AG09319 (cell line): ENCODE measurements at regions not wholly inside any gene's neighbourhood (a gene's known extent, or its start where the extent isn't known, plus 50 kb on each side); places are given as distances from the start of the nearest gene placed in this dataset.

ENCODE experiments used
- DNase-seq: peaks from one replicate; pipeline ENCODE4 v3.0.0-alpha.2; 2010; ENCODE audit warnings: low read depth; ENCODE audit errors: extremely low read depth
- TF ChIP-seq, protein P1 (sequence below): IDR thresholded peaks from 2 replicates; pipeline ENCODE4 v1.5.1; 2011; ENCODE audit warnings: low read depth, mild to moderate bottlenecking, inconsistent platforms, low read length, moderate library complexity

DNA sequence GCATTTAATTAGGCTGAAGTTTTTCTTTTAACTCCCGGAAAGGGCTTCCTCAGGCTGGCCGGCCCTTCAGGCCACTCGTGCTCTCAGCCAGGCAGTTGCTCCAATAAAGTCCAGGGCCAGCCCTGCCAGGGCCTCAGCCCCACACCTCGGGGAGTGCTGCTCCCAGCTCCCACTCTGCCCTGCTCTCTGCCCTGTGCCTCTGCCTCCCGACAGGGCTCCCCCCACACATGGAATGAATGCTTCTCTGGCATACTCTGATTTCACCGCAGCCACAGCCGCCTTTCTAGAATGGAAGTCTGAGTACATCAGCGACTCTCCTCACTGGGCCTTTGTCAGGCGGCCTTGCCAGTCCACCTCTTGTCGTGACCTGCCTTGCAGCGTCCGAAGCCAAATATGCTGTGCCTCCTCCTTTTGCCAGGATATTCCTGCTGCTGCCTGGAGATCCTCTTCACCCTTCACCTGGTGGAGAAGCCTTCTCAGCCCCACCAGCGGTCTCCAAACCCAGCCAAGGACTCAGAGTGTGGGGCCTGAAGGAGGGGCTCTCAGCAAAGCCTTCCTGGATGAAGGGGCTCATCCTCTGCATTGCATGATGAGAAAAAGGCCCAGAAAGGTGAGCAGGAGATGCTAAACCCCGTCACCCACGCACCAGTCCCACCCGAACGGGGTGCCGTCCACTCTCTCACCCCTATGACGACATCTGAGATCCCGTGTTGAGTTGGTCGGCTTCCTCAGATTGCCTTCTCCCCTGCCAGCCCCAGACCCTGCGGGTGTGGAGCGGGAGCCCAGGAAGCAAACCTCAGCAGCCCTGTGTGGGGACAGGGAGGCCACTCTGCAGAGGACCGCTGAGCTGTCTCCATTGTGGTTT, 472.7 kb upstream of the HS6ST1 start:
- DNase-seq: no peak
- TF ChIP-seq, protein P1, sequence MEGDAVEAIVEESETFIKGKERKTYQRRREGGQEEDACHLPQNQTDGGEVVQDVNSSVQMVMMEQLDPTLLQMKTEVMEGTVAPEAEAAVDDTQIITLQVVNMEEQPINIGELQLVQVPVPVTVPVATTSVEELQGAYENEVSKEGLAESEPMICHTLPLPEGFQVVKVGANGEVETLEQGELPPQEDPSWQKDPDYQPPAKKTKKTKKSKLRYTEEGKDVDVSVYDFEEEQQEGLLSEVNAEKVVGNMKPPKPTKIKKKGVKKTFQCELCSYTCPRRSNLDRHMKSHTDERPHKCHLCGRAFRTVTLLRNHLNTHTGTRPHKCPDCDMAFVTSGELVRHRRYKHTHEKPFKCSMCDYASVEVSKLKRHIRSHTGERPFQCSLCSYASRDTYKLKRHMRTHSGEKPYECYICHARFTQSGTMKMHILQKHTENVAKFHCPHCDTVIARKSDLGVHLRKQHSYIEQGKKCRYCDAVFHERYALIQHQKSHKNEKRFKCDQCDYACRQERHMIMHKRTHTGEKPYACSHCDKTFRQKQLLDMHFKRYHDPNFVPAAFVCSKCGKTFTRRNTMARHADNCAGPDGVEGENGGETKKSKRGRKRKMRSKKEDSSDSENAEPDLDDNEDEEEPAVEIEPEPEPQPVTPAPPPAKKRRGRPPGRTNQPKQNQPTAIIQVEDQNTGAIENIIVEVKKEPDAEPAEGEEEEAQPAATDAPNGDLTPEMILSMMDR: no peak

DNA sequence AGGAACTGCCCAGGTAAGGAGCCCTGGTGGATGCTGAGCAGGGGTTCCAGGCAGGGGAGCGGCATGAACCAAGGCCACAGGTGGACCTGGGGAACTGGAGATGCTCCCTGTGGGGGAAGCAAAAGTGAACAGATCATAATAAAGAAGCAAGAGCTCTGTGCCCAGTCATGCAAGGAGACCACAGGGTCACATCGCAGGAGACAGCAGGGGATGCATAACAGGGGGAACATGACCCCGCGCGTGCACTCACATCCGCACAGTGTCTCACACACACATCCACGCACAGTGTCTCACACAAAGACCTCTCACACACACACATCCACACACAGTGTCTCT, 473.3 kb upstream of the HS6ST1 start:
- no peak for DNase-seq

DNA sequence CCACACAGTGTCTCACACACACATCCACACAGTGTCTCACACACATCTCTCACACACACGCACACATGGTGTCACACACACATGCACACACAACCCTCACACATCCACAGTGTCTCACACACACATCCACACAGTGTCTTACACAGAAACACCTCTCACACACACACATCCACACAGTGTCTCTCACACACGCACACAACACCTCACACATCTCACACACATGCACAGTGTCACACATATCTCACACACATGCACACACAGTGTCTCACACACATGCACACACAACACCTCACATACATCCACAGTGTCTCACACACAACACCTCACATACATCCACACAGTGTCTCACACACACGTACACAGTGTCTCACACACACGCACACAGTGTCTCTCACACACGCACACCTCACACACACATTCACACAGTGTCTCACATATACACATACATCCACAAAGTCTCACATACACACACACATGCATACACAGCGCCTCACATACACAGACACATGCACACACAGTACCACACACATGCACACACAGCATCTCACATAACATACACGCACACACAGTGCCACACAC, 473.9 kb upstream of the HS6ST1 start:
- DNase-seq: no peak
- TF ChIP-seq, protein P1: no peak

More for the DNA sequence above, 473.3 kb upstream of the HS6ST1 start:
- TF ChIP-seq, protein P1: no peak

DNA sequence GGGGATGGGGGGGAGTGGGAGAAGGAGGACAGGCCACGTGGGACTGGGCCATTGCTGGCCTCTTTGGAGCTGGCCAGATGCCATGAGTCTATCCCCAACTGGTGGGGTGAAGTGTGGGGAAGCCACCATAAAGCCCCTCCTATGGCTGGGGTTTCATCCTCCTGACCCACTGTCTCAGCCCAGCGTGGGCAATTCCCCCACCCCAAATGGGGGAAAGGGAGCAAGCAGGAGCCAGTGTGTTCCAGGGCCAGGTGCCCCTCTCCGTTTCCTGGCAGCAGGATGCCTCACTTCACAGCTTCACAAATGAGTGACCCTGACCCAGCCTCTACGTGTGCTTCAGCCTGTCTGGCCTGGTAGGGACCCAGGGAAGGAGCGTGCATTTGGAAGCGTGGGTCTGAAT, 474.7 kb upstream of the HS6ST1 start:
- DNase-seq: no peak
- TF ChIP-seq, protein P1: no peak

DNA sequence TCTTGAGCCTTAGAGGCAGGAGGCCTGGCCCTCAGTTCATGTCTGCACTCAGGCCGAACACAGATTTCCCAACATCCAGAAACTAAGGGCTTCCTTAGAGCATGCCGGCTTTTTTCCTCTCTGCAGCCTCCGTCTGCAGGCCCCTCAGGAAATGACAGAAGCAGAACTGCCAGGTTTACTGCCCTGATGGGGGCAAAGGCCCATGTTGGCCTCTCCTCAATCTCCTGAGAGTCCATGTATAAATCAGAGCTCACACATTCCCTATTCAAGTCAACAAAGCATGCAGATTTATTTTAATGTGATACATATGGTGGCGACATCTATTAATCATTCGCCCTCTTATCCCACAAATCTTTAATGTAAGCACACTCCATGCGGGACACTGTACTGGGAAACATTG, 475.6 kb upstream of the HS6ST1 start:
- TF ChIP-seq, protein P1: no peak
- DNase-seq: no peak

DNA sequence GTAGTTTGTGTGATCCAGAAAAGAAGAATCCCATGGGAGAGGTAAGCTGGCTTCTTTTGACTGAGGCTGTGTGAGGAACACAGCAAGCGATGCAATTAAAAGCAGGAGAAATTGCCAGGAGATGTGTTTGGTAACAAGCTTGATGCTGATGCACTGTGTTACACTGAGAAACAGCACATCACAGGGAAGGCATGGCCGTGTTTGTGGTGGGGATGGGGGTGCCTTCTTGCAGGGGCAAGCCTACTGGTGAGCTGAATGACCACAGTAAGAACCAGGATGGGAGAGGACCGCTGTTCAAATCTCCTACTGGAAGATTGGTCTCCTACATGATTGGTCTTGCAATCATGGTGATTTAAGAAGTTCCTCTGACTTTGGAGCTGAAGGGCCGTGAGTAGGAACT, 477.7 kb upstream of the HS6ST1 start:
- DNase-seq: no peak
- TF ChIP-seq, protein P1: no peak

DNA sequence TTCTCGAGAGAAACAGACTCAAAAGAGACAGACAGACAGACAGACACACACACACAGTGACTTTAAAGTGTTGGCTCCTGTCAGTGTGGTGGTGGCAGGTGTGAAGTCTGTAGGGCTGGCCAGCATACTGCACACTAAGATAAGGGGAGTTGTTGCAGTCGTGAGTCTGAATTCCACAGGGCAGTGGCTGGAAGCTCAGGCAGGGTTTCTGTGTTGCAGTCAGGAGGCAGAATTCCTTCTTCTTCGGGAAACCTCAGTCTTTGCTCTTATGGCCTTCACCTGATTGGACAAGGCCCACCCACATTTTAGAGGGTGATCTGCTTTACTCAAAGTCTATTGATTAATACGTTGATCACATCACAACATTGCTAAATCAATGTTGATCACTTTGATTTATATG, 478.4 kb upstream of the HS6ST1 start:
- TF ChIP-seq, protein P1: no peak
- no peak for DNase-seq
